GM18507 (cell line): ENCODE measurements at regions not wholly inside any gene's neighbourhood (a gene's known extent, or its start where the extent isn't known, plus 50 kb on each side); places are given as distances from the start of the nearest gene placed in this dataset.

Experiments
- DNase-seq: peaks from one replicate; pipeline ENCODE4 v3.0.0; 2011; ENCODE audit warnings: low read depth; ENCODE audit not compliant: insufficient read length; ENCODE audit errors: extremely low spot score
- FAIRE-seq: peaks from 2 replicates; lab custom pipeline; 2011; peaks lifted over from hg19 to GRCh38; lab: Jason Lieb, UNC

GRCh38 chr21:24730661-24731060 lies 876.6 kb downstream of the MRPL39 start:
- FAIRE-seq (no peak), DNase-seq (no peak)

GRCh38 chr21:24729568-24729967 lies 877.7 kb downstream of the MRPL39 start:
- no peak for FAIRE-seq

GRCh38 chr21:24727803-24728440 lies 879.4 kb downstream of the MRPL39 start:
- FAIRE-seq (no peak), DNase-seq (no peak)

More at GRCh38 chr21:24729568-24729967, 877.7 kb downstream of the MRPL39 start:
- DNase-seq: no peak

- no peak for FAIRE-seq
- DNase-seq: no peak
These were observed 890.9 kb downstream of the MRPL39 start for GRCh38 chr21:24716281-24716918.

GRCh38 chr21:24714646-24715200 lies 892.6 kb downstream of the MRPL39 start:
- DNase-seq (no peak), FAIRE-seq (no peak)

- DNase-seq: no peak
- FAIRE-seq: no peak
These were observed 902.1 kb downstream of the MRPL39 start for GRCh38 chr21:24705201-24705600.

- DNase-seq (no peak), FAIRE-seq (no peak)
These were observed 913.5 kb downstream of the MRPL39 start for GRCh38 chr21:24693779-24694178.

GRCh38 chr21:24681456-24681855 lies 925.8 kb downstream of the MRPL39 start:
- FAIRE-seq (no peak), DNase-seq (no peak)

GRCh38 chr21:24671901-24672300 lies 935.4 kb downstream of the MRPL39 start:
- DNase-seq (no peak), FAIRE-seq (no peak)

- DNase-seq (no peak), FAIRE-seq (no peak)
These were observed 948.4 kb downstream of the MRPL39 start for GRCh38 chr21:24658926-24659325.

- FAIRE-seq: no peak
- no peak for DNase-seq
These were observed 949.3 kb downstream of the MRPL39 start for GRCh38 chr21:24658026-24658425.

GRCh38 chr21:24649691-24650090 lies 957.6 kb downstream of the MRPL39 start:
- DNase-seq: no peak
- no peak for FAIRE-seq

GRCh38 chr21:24636696-24637095 lies 970.6 kb downstream of the MRPL39 start:
- FAIRE-seq (no peak), DNase-seq (no peak)

GRCh38 chr21:24634749-24635148 lies 972.5 kb downstream of the MRPL39 start:
- DNase-seq: no peak
- FAIRE-seq: no peak

GRCh38 chr21:24628536-24628935 lies 978.7 kb downstream of the MRPL39 start:
- no peak for DNase-seq
- no peak for FAIRE-seq

GRCh38 chr21:24628046-24628445 lies 979.2 kb downstream of the MRPL39 start:
- no peak for FAIRE-seq

GRCh38 chr21:24617819-24618218 lies 989.5 kb downstream of the MRPL39 start:
- DNase-seq (no peak), FAIRE-seq (no peak)

More at GRCh38 chr21:24628046-24628445, 979.2 kb downstream of the MRPL39 start:
- no peak for DNase-seq

- no peak for FAIRE-seq
- DNase-seq: no peak
These were observed 1013.2 kb downstream of the MRPL39 start for GRCh38 chr21:24594082-24594481.

- FAIRE-seq (no peak), DNase-seq (no peak)
These were observed 1017.0 kb downstream of the MRPL39 start for GRCh38 chr21:24590261-24590660.

- DNase-seq: no peak
- FAIRE-seq: no peak
These were observed 1023.8 kb downstream of the MRPL39 start for GRCh38 chr21:24583473-24583872.

- DNase-seq: no peak
- FAIRE-seq: no peak
These were observed 1030.0 kb downstream of the MRPL39 start for GRCh38 chr21:24577301-24577700.
